Activated CD4-positive, CD25-positive, alpha-beta regulatory T cell (primary cell): ENCODE measurements at regions not wholly inside any gene's neighbourhood (a gene's known extent, or its start where the extent isn't known, plus 50 kb on each side); places are given as distances from the start of the nearest gene placed in this dataset.

Source experiments
- DNase-seq, 4 experiments: peaks; one replicate each; lab custom pipeline; 2025; lab: John Stamatoyannopoulos, UW

DNA sequence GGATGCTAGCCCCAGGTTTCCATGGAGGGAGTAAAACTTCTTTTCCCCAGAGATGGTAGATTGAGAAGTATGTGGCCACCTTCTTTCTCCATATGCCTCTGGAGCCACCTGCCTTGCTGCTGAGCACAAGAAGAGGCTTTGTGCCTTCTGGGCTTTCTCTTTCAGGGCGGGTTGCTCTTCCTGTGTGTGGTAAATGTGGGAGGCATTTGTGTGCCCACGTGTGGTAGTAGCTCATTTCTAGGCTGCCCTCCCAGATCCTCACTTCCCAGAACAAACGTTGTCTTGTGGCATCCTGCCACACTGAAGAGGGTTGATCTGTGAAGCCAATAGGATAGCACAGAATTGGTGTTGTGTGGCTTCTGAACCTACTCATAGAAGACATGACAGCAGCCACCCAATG lies 342.0 kb upstream of the PODXL start:
- no peak for DNase-seq

- DNase-seq, result no peak
These were observed 341.4 kb upstream of the PODXL start for GRCh38 chr7:131897790-131898165.

- no peak for DNase-seq
These were observed 340.8 kb upstream of the PODXL start for GRCh38 chr7:131897016-131897789.

DNA sequence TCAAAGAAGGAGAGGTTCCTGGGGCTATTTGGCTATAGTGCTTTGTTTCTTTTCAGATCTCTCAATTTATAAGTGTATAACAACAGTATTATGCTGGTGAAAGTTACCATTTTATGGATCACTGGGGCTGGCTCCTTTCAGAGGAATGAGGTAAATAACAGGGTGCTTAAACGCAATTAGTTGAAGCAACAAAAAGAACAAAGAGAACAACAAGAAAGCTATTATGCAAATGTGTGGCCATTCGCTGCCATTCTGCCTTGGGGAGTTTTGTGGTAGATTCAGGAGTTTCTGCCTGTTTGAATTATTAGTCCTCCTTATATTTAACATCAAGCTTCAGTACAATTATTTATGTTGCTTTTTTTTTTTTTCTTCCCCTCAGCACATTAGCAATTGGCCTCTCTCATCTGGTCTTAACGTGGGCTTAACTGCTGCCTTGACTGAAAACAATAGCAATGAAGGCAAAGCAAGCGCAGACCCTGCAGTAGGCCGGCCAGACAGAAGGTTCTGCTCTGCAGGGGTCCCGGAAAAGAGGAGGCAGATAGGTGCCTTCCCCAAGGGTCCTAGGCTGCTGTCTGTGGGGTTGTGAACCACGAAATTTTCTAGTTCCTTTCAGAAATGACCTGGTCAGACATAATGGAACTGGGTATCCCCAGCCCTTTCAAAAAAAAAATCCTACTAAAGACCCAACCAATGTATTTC lies 339.9 kb upstream of the PODXL start:
- no peak for DNase-seq

DNA sequence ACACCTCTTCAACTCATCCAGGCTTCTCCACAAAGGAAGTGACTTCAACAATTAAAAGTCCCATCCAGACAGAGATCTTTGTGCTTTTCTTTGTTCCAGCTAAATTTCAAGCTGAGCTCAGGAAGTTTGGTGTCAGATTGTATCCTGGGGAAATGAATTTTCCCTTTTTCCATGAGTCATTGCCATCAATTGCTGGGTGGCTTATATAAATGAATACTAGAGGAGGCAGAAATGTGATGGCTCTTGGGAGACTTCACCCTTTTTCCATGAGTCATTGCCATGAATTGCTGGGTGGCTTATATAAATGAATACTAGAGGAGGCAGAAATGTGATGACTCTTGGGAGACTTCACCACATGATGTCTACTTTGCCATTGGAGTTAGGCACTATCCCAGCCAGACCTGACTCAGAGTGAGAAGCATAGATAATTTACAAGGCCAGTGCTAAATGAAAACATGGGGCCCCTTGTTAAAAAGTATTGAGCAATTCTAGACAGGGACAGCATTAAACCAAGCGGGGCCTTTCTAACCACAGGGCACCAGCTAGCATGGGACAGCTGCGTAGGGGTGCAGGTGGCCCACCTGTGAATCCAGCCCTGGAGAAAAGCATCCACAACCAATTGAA lies 339.2 kb upstream of the PODXL start:
- DNase-seq, result no peak

DNA sequence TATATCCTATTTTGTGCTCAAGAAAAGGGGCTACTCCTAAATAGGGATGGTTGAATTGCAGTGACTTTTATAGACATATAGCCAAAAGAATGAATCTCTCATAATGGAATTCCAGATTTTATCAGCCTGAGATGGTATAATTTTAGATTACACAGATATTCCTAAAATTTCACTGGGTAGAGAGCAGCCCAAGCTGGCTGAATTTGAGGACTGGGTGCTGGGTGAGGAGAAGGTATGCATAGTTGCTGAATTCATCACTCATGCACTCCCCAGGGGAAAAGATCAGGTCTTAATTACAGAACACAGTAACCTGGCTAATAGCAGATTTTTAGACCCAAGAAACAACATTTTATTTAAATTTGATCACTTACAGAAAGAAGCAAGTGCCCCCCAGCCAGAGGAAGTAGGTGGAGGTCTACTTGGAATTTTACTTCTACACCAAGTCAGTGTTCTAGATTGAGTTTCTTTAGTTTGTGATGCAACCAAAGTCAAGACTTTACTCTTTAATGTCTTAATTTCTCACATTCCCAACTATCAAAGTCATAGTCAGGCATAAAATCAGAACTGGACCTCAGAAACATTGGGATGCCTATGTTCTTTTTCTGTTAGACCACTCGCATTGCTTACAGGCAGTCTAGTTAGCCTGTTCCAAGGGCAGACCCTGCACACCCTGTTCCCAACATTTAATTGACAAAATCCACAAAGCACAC lies 337.4 kb upstream of the PODXL start:
- no peak for DNase-seq

DNA sequence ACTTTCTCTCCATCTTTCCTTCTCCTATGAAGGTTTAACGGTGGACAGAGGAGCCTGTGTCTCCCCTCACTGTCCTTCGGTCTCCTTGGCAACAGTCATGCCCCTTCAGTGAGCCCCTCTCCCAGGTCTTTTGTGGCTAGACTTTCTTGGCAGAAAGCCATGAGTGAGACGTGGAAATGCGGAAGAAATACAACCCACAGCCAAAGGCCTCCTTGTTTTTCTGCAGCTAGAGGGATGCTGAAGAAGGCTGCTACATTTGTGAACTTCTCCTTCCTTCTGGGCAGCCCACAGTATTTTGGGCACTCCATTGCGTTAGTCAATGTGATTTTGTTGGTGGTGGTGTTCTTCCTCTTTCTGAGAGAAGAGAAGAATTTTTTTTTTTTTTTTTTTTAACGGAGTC lies 333.7 kb upstream of the PODXL start:
- DNase-seq, result no peak

DNA sequence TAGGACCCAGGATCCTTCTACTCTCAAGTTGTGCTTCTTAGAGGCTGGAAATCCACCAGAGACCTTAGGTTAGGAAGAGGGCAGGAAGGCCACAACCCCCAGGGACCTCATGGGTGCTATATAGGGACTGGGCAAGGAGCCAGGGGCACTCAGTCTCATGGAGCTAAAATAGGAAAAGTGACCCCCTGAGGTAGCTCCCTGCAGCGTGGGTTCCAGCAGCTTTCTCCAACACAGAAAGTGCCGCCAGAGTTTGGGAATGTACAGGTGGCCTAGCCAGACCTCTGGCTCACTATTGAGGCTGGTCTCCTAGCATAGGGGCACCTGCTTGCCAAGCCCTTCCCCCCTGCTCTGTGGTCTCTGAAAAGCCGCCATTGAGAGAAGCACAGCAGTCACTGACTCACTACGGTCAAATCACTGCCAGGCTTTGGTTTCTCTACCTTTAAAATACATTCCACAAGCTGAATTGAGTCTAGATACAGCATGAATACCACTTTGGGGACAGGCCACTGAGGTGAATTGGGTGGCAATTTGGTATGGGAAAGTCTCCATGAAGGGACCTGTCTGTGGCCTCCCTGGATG lies 333.2 kb upstream of the PODXL start:
- DNase-seq, result no peak

- no peak for DNase-seq
These were observed 327.3 kb upstream of the PODXL start for GRCh38 chr7:131883769-131884168.

- no peak for DNase-seq
These were observed 326.8 kb upstream of the PODXL start for GRCh38 chr7:131883196-131883595.

GRCh38 chr7:131882321-131882720 lies 325.9 kb upstream of the PODXL start:
- DNase-seq, result no peak

DNA sequence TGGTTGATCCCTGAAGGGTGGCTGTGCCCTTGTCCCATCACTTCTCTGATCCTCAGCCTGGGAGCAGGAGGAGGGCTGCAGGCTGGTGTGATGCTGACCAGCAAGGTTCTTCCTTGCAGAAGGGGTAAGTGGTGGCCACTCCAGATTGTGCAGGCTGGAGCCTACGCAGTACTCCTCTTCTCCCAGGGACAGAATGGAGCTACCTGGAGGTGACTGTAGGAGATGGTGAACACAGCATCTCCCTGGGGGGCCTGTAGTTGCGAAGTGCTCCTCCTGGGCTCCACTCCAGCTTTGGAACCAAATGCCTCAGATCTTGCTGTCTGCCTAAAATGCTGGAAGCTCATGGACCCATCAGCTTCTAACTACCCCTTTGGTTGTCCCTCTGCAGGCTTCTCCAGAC lies 323.6 kb upstream of the PODXL start:
- no peak for DNase-seq

DNA sequence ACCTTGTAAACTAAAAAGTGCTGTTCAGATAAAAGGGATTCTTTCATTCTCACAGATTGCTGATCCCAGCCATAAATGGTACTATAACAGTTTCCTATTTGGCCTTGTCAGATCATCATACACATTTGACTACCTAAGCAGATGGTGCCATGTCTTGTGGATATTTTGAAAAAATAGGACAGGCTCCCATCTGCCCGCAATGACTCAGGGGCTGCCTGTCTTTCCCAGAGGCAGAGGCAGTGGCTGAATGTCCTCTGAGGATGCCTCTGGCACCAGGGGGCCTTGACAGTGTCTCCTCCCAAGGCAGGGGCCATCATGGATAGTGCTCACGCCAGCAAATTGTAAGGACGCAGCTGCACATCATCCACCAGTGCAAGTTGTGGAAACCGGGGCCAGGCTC lies 323.0 kb upstream of the PODXL start:
- DNase-seq, result no peak

- DNase-seq, result no peak
These were observed 322.3 kb upstream of the PODXL start for GRCh38 chr7:131878777-131879176.

DNA sequence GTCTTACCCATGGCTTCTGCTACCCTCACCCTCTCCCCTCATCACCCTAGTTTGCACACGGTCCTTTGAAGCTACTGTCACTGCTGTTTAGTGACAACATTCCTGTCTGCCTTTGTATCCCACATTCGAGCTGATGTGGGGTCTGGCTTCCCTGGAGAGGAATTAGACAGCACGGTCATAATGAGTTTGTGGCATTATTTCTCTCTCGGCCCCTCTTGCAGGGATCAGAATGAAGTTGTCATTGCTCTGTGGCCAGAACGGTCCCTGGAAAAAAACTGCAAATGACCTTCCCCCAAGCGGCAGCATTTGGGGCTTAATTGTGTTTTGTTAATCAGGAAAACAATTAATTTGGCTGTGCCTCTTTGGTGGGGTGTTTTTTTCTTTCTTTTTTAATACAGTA lies 317.2 kb upstream of the PODXL start:
- no peak for DNase-seq

GRCh38 chr7:131869986-131870385 lies 313.6 kb upstream of the PODXL start:
- DNase-seq, result no peak

GRCh38 chr7:131869169-131869844 lies 312.9 kb upstream of the PODXL start:
- DNase-seq, result no peak

DNA sequence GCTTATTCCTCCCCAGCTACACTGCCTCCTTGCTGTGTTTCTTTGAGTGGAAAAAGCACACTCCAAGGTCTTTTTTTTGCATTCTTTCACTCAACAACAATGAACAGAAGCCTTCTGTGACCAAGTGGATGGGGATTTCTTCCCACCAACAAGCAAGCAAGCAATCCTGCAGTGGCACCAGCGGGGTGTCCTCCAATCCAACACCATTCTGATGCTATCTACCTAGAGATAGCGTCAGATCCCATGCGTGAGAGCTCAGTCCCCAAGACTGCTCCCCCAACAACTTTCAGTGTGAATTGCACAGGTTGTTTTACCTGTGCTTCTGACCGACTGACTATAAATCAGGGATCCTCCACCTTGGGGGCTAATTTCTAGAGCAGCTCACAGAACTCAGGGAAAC lies 311.0 kb upstream of the PODXL start:
- no peak for DNase-seq

- no peak for DNase-seq
These were observed 309.5 kb upstream of the PODXL start for GRCh38 chr7:131865911-131866310.

GRCh38 chr7:131861620-131862346 lies 305.4 kb upstream of the PODXL start:
- no peak for DNase-seq
